ENCODE measurements at regions not wholly inside any gene's neighbourhood (a gene's known extent, or its start where the extent isn't known, plus 50 kb on each side); places are given as distances from the start of the nearest gene placed in this dataset.

DNA sequence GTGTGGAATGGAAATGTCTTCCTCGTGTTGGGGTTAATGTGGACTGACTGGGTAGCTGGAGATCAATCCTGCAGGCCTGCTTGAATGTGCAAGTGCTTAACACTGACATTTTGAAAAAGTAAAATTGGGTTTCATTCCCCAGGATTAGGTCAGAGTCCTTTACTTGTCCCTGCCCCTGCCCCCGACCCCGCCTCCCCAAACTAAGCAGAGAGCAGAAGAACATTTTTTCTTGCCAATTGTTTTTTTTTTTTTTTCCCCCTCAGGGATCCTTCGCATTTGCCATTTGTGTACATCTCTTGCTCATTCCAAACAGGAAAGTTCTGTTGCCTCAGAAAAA is 147.0 kb upstream of the NR2F2 start:
- H2AFZ ChIP-seq (ENCODE audit: low read length) = no peak overlapping the region
- DNase-seq = no peak
- TF ChIP-seq EZH2phosphoT487 (IDR thresholded peaks at IDR 0.05; ENCODE audit: low read length) (no peak), EZH2 (optimal IDR thresholded peaks at IDR 0.05; ENCODE audit: low read depth, low read length) (no peak)
- TF ChIP-seq, protein P1, sequence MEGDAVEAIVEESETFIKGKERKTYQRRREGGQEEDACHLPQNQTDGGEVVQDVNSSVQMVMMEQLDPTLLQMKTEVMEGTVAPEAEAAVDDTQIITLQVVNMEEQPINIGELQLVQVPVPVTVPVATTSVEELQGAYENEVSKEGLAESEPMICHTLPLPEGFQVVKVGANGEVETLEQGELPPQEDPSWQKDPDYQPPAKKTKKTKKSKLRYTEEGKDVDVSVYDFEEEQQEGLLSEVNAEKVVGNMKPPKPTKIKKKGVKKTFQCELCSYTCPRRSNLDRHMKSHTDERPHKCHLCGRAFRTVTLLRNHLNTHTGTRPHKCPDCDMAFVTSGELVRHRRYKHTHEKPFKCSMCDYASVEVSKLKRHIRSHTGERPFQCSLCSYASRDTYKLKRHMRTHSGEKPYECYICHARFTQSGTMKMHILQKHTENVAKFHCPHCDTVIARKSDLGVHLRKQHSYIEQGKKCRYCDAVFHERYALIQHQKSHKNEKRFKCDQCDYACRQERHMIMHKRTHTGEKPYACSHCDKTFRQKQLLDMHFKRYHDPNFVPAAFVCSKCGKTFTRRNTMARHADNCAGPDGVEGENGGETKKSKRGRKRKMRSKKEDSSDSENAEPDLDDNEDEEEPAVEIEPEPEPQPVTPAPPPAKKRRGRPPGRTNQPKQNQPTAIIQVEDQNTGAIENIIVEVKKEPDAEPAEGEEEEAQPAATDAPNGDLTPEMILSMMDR (IDR thresholded peaks at IDR 0.05; ENCODE audit: low read length) = no peak
- H3K9ac ChIP-seq (ENCODE audit: low read length) = no peak overlapping the region
- H4K20me1 ChIP-seq (ENCODE audit: insufficient read depth, low read length) = no peaks in the 10 kb centered on the region
- H3K27me3 ChIP-seq (replicated peaks; ENCODE audit: insufficient read depth, low read length) = no peaks in the 10 kb centered on the region
- H3K4me1 ChIP-seq (ENCODE audit: low read length) = no peaks in the 10 kb centered on the region
- no peaks in the 10 kb centered on the region for H3F3A ChIP-seq (ENCODE audit: insufficient read depth, low read length)
- H3K27ac ChIP-seq (ENCODE audit: low read length) = no peak overlapping the region
- no peaks in the 10 kb centered on the region for H3K79me2 ChIP-seq (ENCODE audit: low read length)
- H3K4me2 ChIP-seq (ENCODE audit: low read depth, low read length) = no peak overlapping the region
- no peak overlapping the region for H3K4me3 ChIP-seq (ENCODE audit: low read length)
- H3K36me3 ChIP-seq (replicated peaks; ENCODE audit: insufficient read depth, low read length) = no peaks in the 10 kb centered on the region
- no peaks in the 10 kb centered on the region for H3K9me3 ChIP-seq (replicated peaks; ENCODE audit: insufficient read depth, low read length)
- H3K9me2 ChIP-seq (replicated peaks; ENCODE audit: insufficient read depth, low read length) = no peaks in the 10 kb centered on the region

DNA sequence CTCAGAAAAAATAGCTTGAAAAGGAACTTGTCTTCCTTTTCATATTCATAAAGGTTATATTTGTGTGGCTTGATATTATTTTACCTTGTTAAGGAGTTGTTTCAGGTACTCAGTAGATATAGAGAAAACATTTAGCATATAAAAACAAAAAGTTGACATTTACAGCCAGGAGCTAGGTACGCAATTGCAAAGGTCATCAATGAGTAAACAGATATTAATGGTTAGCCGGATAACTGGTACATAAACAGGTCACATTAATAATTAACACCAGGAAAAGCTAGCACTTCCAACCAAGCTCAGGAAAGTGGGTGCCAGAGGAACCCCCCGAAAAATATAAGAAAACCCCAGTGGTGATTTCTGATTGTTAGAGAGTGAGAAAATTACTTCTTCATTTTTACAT is 146.6 kb upstream of the NR2F2 start:
- H3K36me3 ChIP-seq (replicated peaks; ENCODE audit: insufficient read depth, low read length) = no peaks in the 10 kb centered on the region
- no peaks in the 10 kb centered on the region for H3K4me1 ChIP-seq (ENCODE audit: low read length)
- H3K9me2 ChIP-seq (replicated peaks; ENCODE audit: insufficient read depth, low read length) = no peaks in the 10 kb centered on the region
- no peak overlapping the region for H3K9ac ChIP-seq (ENCODE audit: low read length)
- H3K9me3 ChIP-seq (replicated peaks; ENCODE audit: insufficient read depth, low read length) = no peaks in the 10 kb centered on the region
- H3K27ac ChIP-seq (ENCODE audit: low read length) = no peak overlapping the region
- no peaks in the 10 kb centered on the region for H4K20me1 ChIP-seq (ENCODE audit: insufficient read depth, low read length)
- TF ChIP-seq EZH2phosphoT487 (IDR thresholded peaks at IDR 0.05; ENCODE audit: low read length) (no peak), EZH2 (optimal IDR thresholded peaks at IDR 0.05; ENCODE audit: low read depth, low read length) (no peak)
- TF ChIP-seq, protein P1 (IDR thresholded peaks at IDR 0.05; ENCODE audit: low read length) = no peak
- H2AFZ ChIP-seq (ENCODE audit: low read length) = no peak overlapping the region
- no peak for DNase-seq
- H3K27me3 ChIP-seq (replicated peaks; ENCODE audit: insufficient read depth, low read length) = no peaks in the 10 kb centered on the region
- H3F3A ChIP-seq (ENCODE audit: insufficient read depth, low read length) = no peaks in the 10 kb centered on the region
- H3K4me3 ChIP-seq (ENCODE audit: low read length) = no peak overlapping the region
- H3K4me2 ChIP-seq (ENCODE audit: low read depth, low read length) = no peak overlapping the region
- no peaks in the 10 kb centered on the region for H3K79me2 ChIP-seq (ENCODE audit: low read length)

DNA sequence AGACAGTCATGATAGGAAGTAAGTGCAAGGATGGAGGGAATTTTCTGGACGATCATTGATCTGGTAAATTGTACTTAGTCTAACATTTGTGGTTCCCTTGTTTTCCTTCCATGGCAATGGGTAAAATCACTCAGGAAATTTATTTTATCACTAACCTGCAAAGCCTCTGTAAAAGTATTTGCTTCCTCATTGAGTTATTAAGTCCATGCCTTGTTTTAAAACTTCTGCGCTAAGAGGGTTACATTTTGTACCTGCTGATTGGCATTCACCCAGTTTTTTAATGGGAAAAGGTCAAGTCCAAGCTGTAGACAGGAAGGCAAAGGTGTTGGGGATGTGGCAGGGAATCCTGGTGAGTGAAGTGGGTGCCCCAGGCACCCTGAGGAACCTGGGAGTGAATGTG is 146.2 kb upstream of the NR2F2 start:
- Histone ChIP-seq H3K4me1 (ENCODE audit: low read length) (no peaks in the 10 kb centered on the region), H3K9ac (ENCODE audit: low read length) (no peak overlapping the region), H3K9me2 (replicated peaks; ENCODE audit: insufficient read depth, low read length) (no peaks in the 10 kb centered on the region)

More for the DNA sequence above, 146.2 kb upstream of the NR2F2 start:
- Histone ChIP-seq H3F3A (ENCODE audit: insufficient read depth, low read length) (no peaks in the 10 kb centered on the region), H3K4me3 (ENCODE audit: low read length) (no peak overlapping the region), H3K4me2 (ENCODE audit: low read depth, low read length) (no peak overlapping the region), H3K27me3 (replicated peaks; ENCODE audit: insufficient read depth, low read length) (no peaks in the 10 kb centered on the region), H3K79me2 (ENCODE audit: low read length) (no peaks in the 10 kb centered on the region), H3K9me3 (replicated peaks; ENCODE audit: insufficient read depth, low read length) (no peaks in the 10 kb centered on the region), H3K36me3 (replicated peaks; ENCODE audit: insufficient read depth, low read length) (no peaks in the 10 kb centered on the region), H2AFZ (ENCODE audit: low read length) (no peak overlapping the region), H4K20me1 (ENCODE audit: insufficient read depth, low read length) (no peaks in the 10 kb centered on the region), H3K27ac (ENCODE audit: low read length) (no peak overlapping the region)
- no peak for DNase-seq
- TF ChIP-seq EZH2phosphoT487 (IDR thresholded peaks at IDR 0.05; ENCODE audit: low read length) (no peak), EZH2 (optimal IDR thresholded peaks at IDR 0.05; ENCODE audit: low read depth, low read length) (no peak)
- TF ChIP-seq, protein P1 (IDR thresholded peaks at IDR 0.05; ENCODE audit: low read length) = no peak

All from MM.1S (cell line).